AG10803 (cell line): ENCODE measurements at regions not wholly inside any gene's neighbourhood (a gene's known extent, or its start where the extent isn't known, plus 50 kb on each side); places are given as distances from the start of the nearest gene placed in this dataset.

Experiments
- DNase-seq: peaks from one replicate; pipeline ENCODE4 v3.0.0; 2010; ENCODE audit warnings: low read depth
- H3K4me3 ChIP-seq: 2 replicates; pipeline ENCODE4 v1.5.1; 2011; ENCODE audit warnings: mild to moderate bottlenecking, low read length, control low read depth
- TF ChIP-seq, protein P1 (sequence below): conservative IDR thresholded peaks from 2 replicates; pipeline ENCODE4 v1.5.1; 2011; ENCODE audit warnings: mild to moderate bottlenecking, low read length, control low read depth, inconsistent platforms

DNA sequence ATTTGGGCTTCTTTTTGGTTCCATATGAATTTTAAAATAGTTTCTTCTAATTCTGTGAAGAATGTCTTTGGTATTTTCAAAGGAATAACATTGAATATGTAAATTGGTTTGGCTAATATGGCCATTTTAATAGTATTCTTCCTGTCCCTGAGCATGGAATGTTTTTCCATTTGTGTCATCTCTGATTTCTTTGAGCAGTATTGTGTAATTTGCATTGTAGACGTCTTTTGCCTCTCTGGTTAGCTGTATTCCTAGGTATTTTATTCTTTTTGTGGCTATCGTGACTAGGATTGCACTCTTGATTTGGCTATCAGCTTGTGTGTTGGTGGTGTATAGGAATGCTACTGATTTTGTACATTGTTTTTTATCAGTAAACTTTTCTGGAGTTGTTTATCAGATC, 601.9 kb downstream of the SNAPC1 start:
- no peak overlapping the region for H3K4me3 ChIP-seq
- TF ChIP-seq, protein P1, sequence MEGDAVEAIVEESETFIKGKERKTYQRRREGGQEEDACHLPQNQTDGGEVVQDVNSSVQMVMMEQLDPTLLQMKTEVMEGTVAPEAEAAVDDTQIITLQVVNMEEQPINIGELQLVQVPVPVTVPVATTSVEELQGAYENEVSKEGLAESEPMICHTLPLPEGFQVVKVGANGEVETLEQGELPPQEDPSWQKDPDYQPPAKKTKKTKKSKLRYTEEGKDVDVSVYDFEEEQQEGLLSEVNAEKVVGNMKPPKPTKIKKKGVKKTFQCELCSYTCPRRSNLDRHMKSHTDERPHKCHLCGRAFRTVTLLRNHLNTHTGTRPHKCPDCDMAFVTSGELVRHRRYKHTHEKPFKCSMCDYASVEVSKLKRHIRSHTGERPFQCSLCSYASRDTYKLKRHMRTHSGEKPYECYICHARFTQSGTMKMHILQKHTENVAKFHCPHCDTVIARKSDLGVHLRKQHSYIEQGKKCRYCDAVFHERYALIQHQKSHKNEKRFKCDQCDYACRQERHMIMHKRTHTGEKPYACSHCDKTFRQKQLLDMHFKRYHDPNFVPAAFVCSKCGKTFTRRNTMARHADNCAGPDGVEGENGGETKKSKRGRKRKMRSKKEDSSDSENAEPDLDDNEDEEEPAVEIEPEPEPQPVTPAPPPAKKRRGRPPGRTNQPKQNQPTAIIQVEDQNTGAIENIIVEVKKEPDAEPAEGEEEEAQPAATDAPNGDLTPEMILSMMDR: no peak
- DNase-seq: no peak

DNA sequence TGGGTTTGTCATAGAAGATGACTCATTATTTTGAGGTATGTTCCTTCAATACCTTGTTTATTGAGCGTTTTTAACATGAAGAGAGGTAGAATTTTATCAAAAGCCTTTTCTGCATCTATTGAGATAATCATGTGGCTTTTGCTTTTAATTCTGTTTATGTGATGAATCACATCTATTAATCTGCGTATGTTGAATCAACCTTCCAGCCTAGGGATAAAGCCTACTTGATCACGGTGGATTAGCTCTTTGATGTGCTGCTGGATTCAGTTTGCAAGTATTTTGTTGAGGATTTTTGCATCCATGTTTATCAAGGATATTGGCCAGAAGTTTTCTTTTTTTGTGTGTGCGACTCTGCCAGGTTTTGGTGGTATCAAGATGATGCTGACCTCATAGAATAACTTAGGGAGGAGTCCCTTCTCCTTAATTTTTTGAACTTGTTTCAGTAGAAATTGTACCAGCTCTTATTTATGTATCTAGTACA, 602.6 kb downstream of the SNAPC1 start:
- TF ChIP-seq, protein P1: no peak
- DNase-seq: no peak
- no peak overlapping the region for H3K4me3 ChIP-seq

DNA sequence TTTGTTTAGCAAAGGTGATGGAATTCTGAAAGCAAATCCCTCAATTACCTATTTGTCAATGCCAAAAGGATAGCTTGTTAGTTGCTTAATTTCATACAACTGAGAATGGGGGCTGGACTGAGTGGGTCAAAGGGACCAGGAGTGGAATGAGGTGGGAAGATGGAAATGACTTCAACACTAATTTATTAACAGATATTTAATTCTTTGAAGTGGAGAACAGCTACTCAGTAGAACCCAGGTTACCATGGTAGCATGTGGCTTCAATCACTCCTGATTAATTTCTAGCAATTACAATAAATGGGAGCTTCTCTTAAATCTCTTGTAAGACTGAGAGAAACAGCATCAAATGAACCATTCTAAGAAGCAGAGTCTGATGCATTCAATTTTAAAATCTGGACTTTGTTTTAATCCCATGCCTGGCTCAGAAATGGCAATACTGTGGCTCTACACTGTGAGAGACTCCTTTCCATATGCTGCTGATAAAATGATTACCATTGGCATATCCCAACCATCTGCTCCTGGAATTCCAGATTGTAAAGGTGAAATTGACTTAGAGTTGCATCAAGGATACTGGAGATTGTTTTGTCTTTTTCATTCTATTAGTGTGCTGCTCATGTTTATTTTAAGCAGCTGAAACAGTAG, 607.8 kb downstream of the SNAPC1 start:
- DNase-seq: no peak
- TF ChIP-seq, protein P1: no peak
- no peak overlapping the region for H3K4me3 ChIP-seq

DNA sequence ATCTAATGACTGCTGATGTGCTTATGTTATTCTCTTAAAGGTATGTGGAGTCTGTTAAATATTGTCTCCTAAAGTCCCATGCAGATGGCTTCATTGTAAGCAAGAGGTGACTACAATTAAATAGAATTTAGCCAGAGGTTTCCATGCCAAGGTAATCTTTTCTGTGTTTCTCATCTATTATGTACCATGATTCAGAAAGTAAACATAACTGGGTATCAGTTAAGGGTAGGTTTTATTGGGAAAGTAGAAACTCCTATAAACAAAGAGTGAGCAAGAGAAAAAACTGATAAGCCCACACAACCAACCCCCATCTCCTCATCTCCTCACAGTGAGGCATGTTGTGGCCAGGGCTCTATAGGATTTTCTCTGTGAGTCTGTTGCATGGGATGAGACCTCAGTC, 611.7 kb downstream of the SNAPC1 start:
- no peak overlapping the region for H3K4me3 ChIP-seq
- TF ChIP-seq, protein P1: no peak
- DNase-seq: no peak

DNA sequence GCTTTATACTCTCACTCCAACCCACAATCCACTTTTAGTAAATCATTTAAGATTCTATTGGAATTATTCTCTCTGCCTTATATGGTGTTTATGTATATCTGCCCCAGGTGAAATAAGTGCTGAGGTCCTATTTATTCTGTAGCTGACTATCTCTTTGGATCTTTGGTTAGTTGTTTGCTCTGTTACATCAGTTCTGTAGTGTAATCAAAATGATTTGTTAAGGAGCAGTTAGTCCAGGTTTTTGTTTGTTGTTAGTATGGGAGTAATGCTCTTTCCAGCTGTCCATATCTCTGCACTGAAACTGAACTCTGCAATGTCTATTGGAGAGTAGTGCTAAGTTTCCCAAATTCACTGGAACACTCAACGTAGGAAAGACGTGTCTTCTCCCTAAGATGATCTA, 615.8 kb downstream of the SNAPC1 start:
- DNase-seq: no peak
- no peak overlapping the region for H3K4me3 ChIP-seq
- TF ChIP-seq, protein P1: no peak

DNA sequence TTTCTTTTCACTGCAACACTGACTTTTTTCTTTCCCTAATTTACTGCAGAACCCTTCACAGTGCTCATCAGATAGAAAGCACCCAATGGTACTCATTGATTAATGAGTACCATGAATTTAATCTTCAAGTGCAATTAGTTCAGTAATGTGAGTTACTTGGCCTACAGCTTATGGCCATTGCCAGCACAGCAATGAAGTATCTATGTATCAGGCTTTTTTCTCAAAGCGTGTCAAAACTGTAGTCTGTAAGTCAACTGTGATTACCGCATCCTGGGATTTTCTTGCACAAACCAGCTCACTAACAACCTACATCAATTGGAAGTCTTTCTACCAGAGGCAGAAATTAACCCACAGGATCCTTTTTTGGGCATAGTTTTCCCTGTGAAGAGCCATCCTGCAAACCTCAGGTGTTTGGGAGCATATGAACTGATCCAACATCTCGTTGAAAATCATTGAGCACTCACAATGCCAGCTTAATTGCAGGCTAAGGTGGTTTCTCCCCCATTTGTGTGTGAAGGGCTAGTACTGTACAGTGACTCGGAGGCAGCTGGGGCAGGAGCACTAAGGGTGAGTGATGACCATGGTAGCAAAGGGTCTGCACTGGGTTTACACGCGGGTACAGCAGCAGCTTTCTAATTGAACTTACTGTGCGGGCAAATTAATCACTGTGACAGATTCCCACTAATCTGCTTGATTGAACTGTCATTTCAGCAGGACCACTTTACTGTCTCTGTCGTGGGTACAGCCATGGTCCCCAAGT, 619.3 kb downstream of the SNAPC1 start:
- TF ChIP-seq, protein P1: no peak
- DNase-seq: no peak
- H3K4me3 ChIP-seq: no peak overlapping the region

DNA sequence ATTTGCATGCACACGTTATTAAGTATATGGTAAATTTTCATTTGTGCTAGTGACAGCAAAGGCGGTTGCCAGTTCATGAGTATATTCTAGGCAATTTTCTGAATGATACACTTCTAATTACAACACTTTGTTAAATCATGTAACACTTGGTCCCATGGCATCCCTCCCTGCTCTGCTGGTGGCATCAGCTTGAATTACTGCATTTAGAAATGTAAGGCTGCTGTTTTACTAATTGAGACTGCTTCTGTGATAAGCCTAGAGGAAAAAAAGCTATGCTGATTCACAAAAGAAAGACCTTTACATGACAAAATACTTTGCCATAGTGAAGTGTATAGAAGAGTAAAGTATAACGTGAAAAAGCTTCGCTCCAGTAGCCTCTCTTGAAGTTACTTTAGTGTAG, 636.1 kb downstream of the KCNH5 start:
- H3K4me3 ChIP-seq: no peak overlapping the region
- DNase-seq: no peak
- TF ChIP-seq, protein P1: no peak
